KG1 (cell line): ENCODE measurements at regions not wholly inside any gene's neighbourhood (a gene's known extent, or its start where the extent isn't known, plus 50 kb on each side); places are given as distances from the start of the nearest gene placed in this dataset.

Experiments used
- DNase-seq: peaks from one replicate; lab custom pipeline; 2025; lab: John Stamatoyannopoulos, UW

- no peak for DNase-seq
Measured at GRCh38 chr7:50166997-50167965, 74.2 kb upstream of the ZPBP start.

- DNase-seq = no peak
Measured at GRCh38 chr7:50164559-50165170, 71.6 kb upstream of the ZPBP start.

GRCh38 chr7:50160206-50160605 is 67.2 kb upstream of the ZPBP start:
- no peak for DNase-seq

GRCh38 chr7:50159154-50159553 is 66.1 kb upstream of the ZPBP start:
- no peak for DNase-seq

- DNase-seq = no peak
Measured at GRCh38 chr7:50156706-50157105, 63.7 kb upstream of the ZPBP start.

- no peak for DNase-seq
Measured at GRCh38 chr7:50156163-50156562, 63.1 kb upstream of the ZPBP start.

GRCh38 chr7:50155755-50156154 is 62.7 kb upstream of the ZPBP start:
- no peak for DNase-seq

GRCh38 chr7:50153995-50154394 is 60.9 kb upstream of the ZPBP start:
- DNase-seq = no peak

GRCh38 chr7:50153148-50153547 is 60.1 kb upstream of the ZPBP start:
- no peak for DNase-seq

GRCh38 chr7:50152486-50152885 is 59.4 kb upstream of the ZPBP start:
- DNase-seq = no peak

GRCh38 chr7:50151661-50152060 is 58.6 kb upstream of the ZPBP start:
- DNase-seq = no peak

GRCh38 chr7:50151001-50151400 is 58.0 kb upstream of the ZPBP start:
- DNase-seq = no peak

- no peak for DNase-seq
Measured at GRCh38 chr7:50149369-50149768, 56.3 kb upstream of the ZPBP start.

- DNase-seq = no peak
Measured at GRCh38 chr7:50147951-50148808, 55.1 kb upstream of the ZPBP start.

GRCh38 chr7:50146692-50147091 is 53.6 kb upstream of the ZPBP start:
- no peak for DNase-seq

GRCh38 chr7:50145801-50146338 is 52.8 kb upstream of the ZPBP start:
- DNase-seq = no peak

GRCh38 chr7:50145226-50145625 is 52.2 kb upstream of the ZPBP start:
- DNase-seq = no peak
